H1 (cell line): ENCODE measurements at regions not wholly inside any gene's neighbourhood (a gene's known extent, or its start where the extent isn't known, plus 50 kb on each side); places are given as distances from the start of the nearest gene placed in this dataset.

ENCODE experiments used
- CTCF ChIA-PET: fragments of 300-600 bp; sonication (Branson Sonifier 250); formaldehyde crosslinking; loops from one replicate; lab custom pipeline; 2021; ENCODE audit not compliant: partially characterized antibody; lab: Charles Lee
- POLR2A ChIA-PET: fragments of 300-600 bp; sonication (Branson Sonifier 250); formaldehyde crosslinking; loops from one replicate; lab custom pipeline; 2021; ENCODE audit warnings: inconsistent platforms; ENCODE audit not compliant: partially characterized antibody; lab: Charles Lee
- DNase-seq, 2 experiments: peaks; one replicate each; pipeline versions ENCODE4 v3.0.0 to v3.0.0-alpha.2; 2010 to 2022; ENCODE audit warnings: low spot score in 2 of 2, low read depth in 1 of 2, mixed read lengths in 1 of 2
- FAIRE-seq: peaks from 2 replicates; lab custom pipeline; 2011; peaks lifted over from hg19 to GRCh38; lab: Jason Lieb, UNC
- H2AFZ ChIP-seq: 2 replicates; pipeline ENCODE4 v1.8.1; 2012; ENCODE audit warnings: low read length, inconsistent platforms
- H2AK5ac ChIP-seq: 2 replicates; pipeline ENCODE4 v1.6.1; 2013; ENCODE audit warnings: low read depth, low read length
- H2BK120ac ChIP-seq: replicated peaks from 2 replicates; pipeline ENCODE3; 2013; ENCODE audit warnings: low read depth, low read length, inconsistent platforms
- H2BK12ac ChIP-seq: 2 replicates; pipeline ENCODE4 v1.6.1; 2013; ENCODE audit warnings: low read depth, low read length
- H2BK15ac ChIP-seq: 2 replicates; pipeline ENCODE4 v1.6.1; 2013; ENCODE audit warnings: low read length
- H2BK20ac ChIP-seq: 2 replicates; pipeline ENCODE4 v1.6.1; 2013; ENCODE audit warnings: low read length
- H2BK5ac ChIP-seq: 2 replicates; pipeline ENCODE4 v1.6.1; 2013; ENCODE audit warnings: low read depth, low read length
- H3K14ac ChIP-seq: 2 replicates; pipeline ENCODE4 v1.6.1; 2013; ENCODE audit warnings: inconsistent platforms; ENCODE audit not compliant: insufficient read length
- H3K18ac ChIP-seq: 2 replicates; pipeline ENCODE4 v1.6.1; 2013; ENCODE audit warnings: low read length; ENCODE audit errors: extremely low read depth
- H3K23ac ChIP-seq: 2 replicates; pipeline ENCODE4 v1.6.1; 2013; ENCODE audit warnings: inconsistent platforms; ENCODE audit not compliant: insufficient read length
- H3K23me2 ChIP-seq: 2 replicates; pipeline ENCODE4 v1.6.1; 2013; ENCODE audit warnings: low read depth, low read length
- H3K27ac ChIP-seq: 2 replicates; pipeline ENCODE4 v1.6.1; 2011; ENCODE audit warnings: low read depth, low read length, inconsistent platforms
- H3K27me3 ChIP-seq, 4 experiments: replicated peaks in 1 of 4; 1 replicate in 1 of 4; 2 replicates in 3 of 4; pipeline versions ENCODE4 v1.6.1 to v1.8.1; 2011 to 2013; ENCODE audit warnings: low read length in 3 of 4, mild to moderate bottlenecking in 3 of 4, inconsistent platforms in 2 of 4, mixed read lengths in 2 of 4, moderate library complexity in 1 of 4; ENCODE audit not compliant: control insufficient read depth in 3 of 4, insufficient read depth in 3 of 4; ENCODE audit errors: extremely low read depth in 1 of 4
- H3K36me3 ChIP-seq, 4 experiments: 2 replicates each; pipeline versions ENCODE4 v1.6.1 to v1.8.1; 2011 to 2013; ENCODE audit warnings: mild to moderate bottlenecking in 4 of 4, low read length in 3 of 4, moderate library complexity in 2 of 4, control low read depth in 1 of 4, inconsistent platforms in 1 of 4; ENCODE audit not compliant: insufficient read depth in 4 of 4, control insufficient read depth in 2 of 4
- H3K4ac ChIP-seq: replicated peaks from 2 replicates; pipeline ENCODE3; 2013; ENCODE audit warnings: low read length, low read depth, mixed read lengths, inconsistent platforms; ENCODE audit not compliant: insufficient read length
- H3K4me1 ChIP-seq, 4 experiments: replicated peaks in 1 of 4; 1 replicate in 1 of 4; 2 replicates in 3 of 4; pipeline versions ENCODE4 v1.6.1 to v1.8.1; 2011 to 2013; ENCODE audit warnings: low read length in 3 of 4, inconsistent platforms in 2 of 4, mixed read lengths in 1 of 4; ENCODE audit not compliant: insufficient read depth in 4 of 4, control insufficient read depth in 3 of 4
- H3K4me2 ChIP-seq, 2 experiments: 2 replicates each; pipeline versions ENCODE4 v1.6.1 to v1.8.1; 2011 to 2013; ENCODE audit warnings: low read depth in 2 of 2, low read length in 2 of 2, control low read depth in 1 of 2, inconsistent platforms in 1 of 2, mild to moderate bottlenecking in 1 of 2; ENCODE audit not compliant: insufficient read depth in 1 of 2
- H3K4me3 ChIP-seq, 4 experiments: fragments of 200-600, 300-600 bp in 1 of 4; sonication (generic), shearing (Covaris generic), sonication (Bioruptor Twin) in 1 of 4; 2 replicates each; pipeline versions ENCODE4 v1.5.1 to v1.8.1; 2011 to 2016; ENCODE audit warnings: low read length in 4 of 4, low read depth in 3 of 4, control low read depth in 2 of 4, inconsistent platforms in 2 of 4, mild to moderate bottlenecking in 2 of 4, mixed read lengths in 1 of 4, moderate library complexity in 1 of 4; ENCODE audit not compliant: insufficient read depth in 2 of 4; ENCODE audit errors: extremely low read depth in 1 of 4
- H3K56ac ChIP-seq: replicated peaks from 2 replicates; pipeline ENCODE3; 2013; ENCODE audit warnings: low read depth, mild to moderate bottlenecking, mixed read lengths, low read length, inconsistent platforms; ENCODE audit not compliant: insufficient read length
- H3K79me1 ChIP-seq: 2 replicates; pipeline ENCODE4 v1.6.1; 2013; ENCODE audit warnings: low read depth, low read length, control low read depth
- H3K79me2 ChIP-seq, 2 experiments: 2 replicates each; pipeline versions ENCODE4 v1.6.1 to v1.8.1; 2012 to 2013; ENCODE audit warnings: low read length in 2 of 2, mild to moderate bottlenecking in 2 of 2, inconsistent platforms in 1 of 2; ENCODE audit not compliant: insufficient read depth in 2 of 2, control insufficient read depth in 1 of 2
- H3K9ac ChIP-seq, 4 experiments: replicated peaks in 1 of 4; 1 replicate in 1 of 4; 2 replicates in 3 of 4; pipeline versions ENCODE4 v1.6.1 to v1.8.1; 2011 to 2013; ENCODE audit warnings: low read depth in 3 of 4, low read length in 3 of 4, control low read depth in 2 of 4, mild to moderate bottlenecking in 2 of 4, moderate library complexity in 2 of 4, inconsistent platforms in 1 of 4; ENCODE audit errors: extremely low read depth in 1 of 4
- H3K9me3 ChIP-seq, 2 experiments: 2 replicates each; pipeline versions ENCODE4 v1.6.1 to v1.8.1; 2012 to 2013; ENCODE audit warnings: mild to moderate bottlenecking in 2 of 2, moderate library complexity in 2 of 2, control low read depth in 1 of 2, inconsistent platforms in 1 of 2, low read depth in 1 of 2, low read length in 1 of 2, mixed read lengths in 1 of 2; ENCODE audit not compliant: insufficient read depth in 2 of 2
- H4K20me1 ChIP-seq, 2 experiments: replicated peaks in 1 of 2; 2 replicates each; pipeline versions ENCODE3 to v1.8.1; 2011 to 2013; ENCODE audit warnings: inconsistent platforms in 2 of 2, low read length in 2 of 2, mild to moderate bottlenecking in 1 of 2; ENCODE audit not compliant: insufficient read depth in 2 of 2, control insufficient read depth in 1 of 2
- H4K5ac ChIP-seq: 2 replicates; pipeline ENCODE4 v1.6.1; 2013; ENCODE audit warnings: low read length, low read depth, mixed read lengths, inconsistent platforms; ENCODE audit not compliant: insufficient read length
- H4K8ac ChIP-seq: 2 replicates; pipeline ENCODE4 v1.8.0; 2013; ENCODE audit warnings: mild to moderate bottlenecking, moderate library complexity, low read length, inconsistent platforms; ENCODE audit not compliant: insufficient read depth; ENCODE audit errors: extremely low read depth
- H4K91ac ChIP-seq: replicated peaks from 2 replicates; pipeline ENCODE3; 2013; ENCODE audit warnings: low read length, mixed read lengths, inconsistent platforms; ENCODE audit not compliant: insufficient read length
- CBX5 ChIP-seq: fragments of 300-800, 300-1000 bp; sonication (generic); IDR thresholded peaks from 2 replicates; pipeline ENCODE4 v1.7.1; 2016; ENCODE audit warnings: antibody characterized with exemption, low read length, low read depth
- EGR1 ChIP-seq: IDR thresholded peaks from 2 replicates; pipeline ENCODE4 v1.6.1; 2011; ENCODE audit warnings: low read depth, low read length, borderline replicate concordance
- GTF2F1 ChIP-seq: IDR thresholded peaks from 2 replicates; pipeline ENCODE4 v1.6.1; 2012; ENCODE audit warnings: low read depth, low read length, improper control_type of control experiment, borderline replicate concordance
- WGBS, 2 experiments: shearing (Covaris generic) in 1 of 2; methylation state at CpG; one replicate each; pipeline versions ENCODE4 v1.1.6 to v1.1.7; 2013 to 2015; ENCODE audit warnings: low lambda C conversion rate in 2 of 2, mixed read lengths in 2 of 2, inconsistent platforms in 1 of 2, low coverage in 1 of 2, missing lambda C conversion rate in 1 of 2; ENCODE audit not compliant: insufficient replicate concordance in 2 of 2, insufficient coverage in 1 of 2, insufficient read length in 1 of 2; ENCODE audit errors: extremely low coverage in 1 of 2, missing lambda C conversion rate in 1 of 2; 5-methylcytosine and 5-hydroxymethylcytosine counted together

GRCh38 chr18:72206814-72207213 is 337.3 kb downstream of the CBLN2 start:
- H4K20me1 ChIP-seq = no peaks in the 10 kb centered on the region
- H2AFZ ChIP-seq = no peak overlapping the region
- DNase-seq (no peak), FAIRE-seq (no peak)
- ChIA-PET CTCF (interaction anchor here (0.6 kb wide), 1 partner anchor 1037 kb away, joined by 3 read pairs; no protein-coding TSS in a partner anchor), POLR2A (no interaction called here)
- 71% methylated on average over 1 of the region's 1 CpG; no CpG with 5 or more reads in 1 of the 2 experiments for WGBS, 2 experiments
- no peak overlapping the region for H3K4me2 ChIP-seq
- H3K79me1 ChIP-seq = no peaks in the 10 kb centered on the region
- H2AK5ac ChIP-seq = no peak overlapping the region
- H2BK120ac ChIP-seq = no peak overlapping the region
- no peak overlapping the region for H2BK5ac ChIP-seq
- H3K14ac ChIP-seq = no peak overlapping the region
- H4K91ac ChIP-seq = no peak overlapping the region
- H3K79me2 ChIP-seq = no peaks in the 10 kb centered on the region; a peak in 1 of 4 replicates
- no peak overlapping the region for H4K5ac ChIP-seq
- H3K23me2 ChIP-seq = no peaks in the 10 kb centered on the region
- no peak overlapping the region for H3K9ac ChIP-seq
- no peak overlapping the region for H2BK12ac ChIP-seq
- no peak overlapping the region for H4K8ac ChIP-seq
- H2BK15ac ChIP-seq = no peak overlapping the region
- no peak overlapping the region for H2BK20ac ChIP-seq
- no peak overlapping the region for H3K18ac ChIP-seq
- H3K36me3 ChIP-seq = peaks cover 0 to 5% (median 0%) of the 10 kb centered on the region in 4 experiments; a peak in 1 of 8 replicates
- no peak overlapping the region for H3K23ac ChIP-seq
- H3K4me1 ChIP-seq = no peaks in the 10 kb centered on the region
- no peak overlapping the region for H3K4ac ChIP-seq
- H3K27ac ChIP-seq = no peak overlapping the region
- peaks cover 41 to 44% of the 10 kb centered on the region in 2 experiments for H3K9me3 ChIP-seq
- no peaks in the 10 kb centered on the region for H3K27me3 ChIP-seq
- no peak overlapping the region for H3K4me3 ChIP-seq
- H3K56ac ChIP-seq = no peak overlapping the region
- no peak for TF ChIP-seq EGR1
- TF ChIP-seq CBX5 = no peak
- TF ChIP-seq GTF2F1 = no peak
